A549 (cell line): ENCODE measurements at regions not wholly inside any gene's neighbourhood (a gene's known extent, or its start where the extent isn't known, plus 50 kb on each side); places are given as distances from the start of the nearest gene placed in this dataset.

Experiments used
- CBX2 ChIP-seq: fragments of 200-600 bp; sonication (generic); IDR thresholded peaks from 2 replicates; pipeline ENCODE4 v1.6.1; 2016; ENCODE audit warnings: low read depth, mild to moderate bottlenecking, borderline replicate concordance
- CHD4 ChIP-seq: fragments of 200-600 bp; sonication (generic); IDR thresholded peaks from 2 replicates; pipeline ENCODE4 v1.6.1; 2016; ENCODE audit warnings: antibody characterized with exemption, mild to moderate bottlenecking, borderline replicate concordance
- RCOR1 ChIP-seq: fragments of 150-350 bp; IDR thresholded peaks from 2 replicates; pipeline ENCODE4 v1.6.1; 2014; ENCODE audit warnings: antibody characterized with exemption, low read length, low read depth
- TF ChIP-seq, protein P1 (sequence below): fragments of >200 bp; sonication (Bioruptor Twin); formaldehyde crosslinking; IDR thresholded peaks from 3 replicates; pipeline ENCODE4 v1.5.1; 2016

DNA sequence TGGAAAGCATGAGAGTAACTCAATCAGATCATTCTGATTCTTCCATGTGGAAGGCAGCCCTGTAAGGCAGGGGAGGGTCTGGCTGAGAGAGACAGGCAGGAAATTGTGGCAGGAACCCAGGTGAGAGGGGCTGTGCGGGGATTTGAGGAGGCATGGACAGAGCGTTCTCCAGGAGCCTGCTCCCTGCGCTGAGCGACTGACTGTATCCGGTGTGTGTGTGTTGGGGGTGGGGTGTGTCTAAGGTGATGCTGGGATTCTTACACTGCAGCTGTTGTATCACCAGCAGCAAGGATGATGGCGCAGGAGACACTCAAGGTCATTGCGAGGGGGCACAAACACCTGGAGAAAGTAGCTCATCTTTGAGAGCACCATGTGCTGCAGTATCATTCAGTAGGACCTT is 128.5 kb downstream of the RHOU start:
- TF ChIP-seq CBX2 (no peak), CHD4 (no peak), RCOR1 (no peak)
- TF ChIP-seq, protein P1, sequence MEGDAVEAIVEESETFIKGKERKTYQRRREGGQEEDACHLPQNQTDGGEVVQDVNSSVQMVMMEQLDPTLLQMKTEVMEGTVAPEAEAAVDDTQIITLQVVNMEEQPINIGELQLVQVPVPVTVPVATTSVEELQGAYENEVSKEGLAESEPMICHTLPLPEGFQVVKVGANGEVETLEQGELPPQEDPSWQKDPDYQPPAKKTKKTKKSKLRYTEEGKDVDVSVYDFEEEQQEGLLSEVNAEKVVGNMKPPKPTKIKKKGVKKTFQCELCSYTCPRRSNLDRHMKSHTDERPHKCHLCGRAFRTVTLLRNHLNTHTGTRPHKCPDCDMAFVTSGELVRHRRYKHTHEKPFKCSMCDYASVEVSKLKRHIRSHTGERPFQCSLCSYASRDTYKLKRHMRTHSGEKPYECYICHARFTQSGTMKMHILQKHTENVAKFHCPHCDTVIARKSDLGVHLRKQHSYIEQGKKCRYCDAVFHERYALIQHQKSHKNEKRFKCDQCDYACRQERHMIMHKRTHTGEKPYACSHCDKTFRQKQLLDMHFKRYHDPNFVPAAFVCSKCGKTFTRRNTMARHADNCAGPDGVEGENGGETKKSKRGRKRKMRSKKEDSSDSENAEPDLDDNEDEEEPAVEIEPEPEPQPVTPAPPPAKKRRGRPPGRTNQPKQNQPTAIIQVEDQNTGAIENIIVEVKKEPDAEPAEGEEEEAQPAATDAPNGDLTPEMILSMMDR: no peak
